NCI-H2171 (cell line): ENCODE measurements at regions not wholly inside any gene's neighbourhood (a gene's known extent, or its start where the extent isn't known, plus 50 kb on each side); places are given as distances from the start of the nearest gene placed in this dataset.

Experiments used
- DNase-seq: peaks from one replicate; lab custom pipeline; 2025; lab: John Stamatoyannopoulos, UW

GRCh38 chr1:198904321-198904720 is 265.5 kb downstream of the PTPRC start:
- no peak for DNase-seq

GRCh38 chr1:198906739-198907422 is 268.0 kb downstream of the PTPRC start:
- DNase-seq = no peak

- no peak for DNase-seq
These were observed 268.5 kb downstream of the PTPRC start for GRCh38 chr1:198907423-198907746.

GRCh38 chr1:198908995-198909394 is 270.2 kb downstream of the PTPRC start:
- DNase-seq = no peak

GRCh38 chr1:198909973-198910372 is 271.1 kb downstream of the PTPRC start:
- DNase-seq = no peak

GRCh38 chr1:198910816-198911215 is 272.0 kb downstream of the PTPRC start:
- DNase-seq = no peak

- DNase-seq = no peak
These were observed 273.2 kb downstream of the PTPRC start for GRCh38 chr1:198912046-198912445.

GRCh38 chr1:198913667-198914066 is 274.8 kb downstream of the PTPRC start:
- DNase-seq = no peak

- no peak for DNase-seq
These were observed 276.7 kb downstream of the PTPRC start for GRCh38 chr1:198915327-198916231.

- DNase-seq = no peak
These were observed 278.4 kb downstream of the PTPRC start for GRCh38 chr1:198917226-198917625.

GRCh38 chr1:198918920-198919319 is 280.1 kb downstream of the PTPRC start:
- DNase-seq = no peak

- no peak for DNase-seq
These were observed 281.0 kb downstream of the PTPRC start for GRCh38 chr1:198919667-198920398.

GRCh38 chr1:198922638-198923430 is 284.0 kb downstream of the PTPRC start:
- DNase-seq = no peak

GRCh38 chr1:198923993-198924392 is 285.2 kb downstream of the PTPRC start:
- no peak for DNase-seq

- no peak for DNase-seq
These were observed 286.7 kb downstream of the PTPRC start for GRCh38 chr1:198925567-198925966.

GRCh38 chr1:198927129-198927528 is 288.3 kb downstream of the PTPRC start:
- DNase-seq = no peak

GRCh38 chr1:198929111-198929604 is 290.3 kb downstream of the PTPRC start:
- no peak for DNase-seq

GRCh38 chr1:198929961-198930599 is 291.2 kb downstream of the PTPRC start:
- no peak for DNase-seq

- DNase-seq = no peak
These were observed 293.6 kb downstream of the PTPRC start for GRCh38 chr1:198932351-198932991.

GRCh38 chr1:198933515-198934222 is 294.8 kb downstream of the PTPRC start:
- no peak for DNase-seq
